ENCODE measurements at regions not wholly inside any gene's neighbourhood (a gene's known extent, or its start where the extent isn't known, plus 50 kb on each side); places are given as distances from the start of the nearest gene placed in this dataset.

DNA sequence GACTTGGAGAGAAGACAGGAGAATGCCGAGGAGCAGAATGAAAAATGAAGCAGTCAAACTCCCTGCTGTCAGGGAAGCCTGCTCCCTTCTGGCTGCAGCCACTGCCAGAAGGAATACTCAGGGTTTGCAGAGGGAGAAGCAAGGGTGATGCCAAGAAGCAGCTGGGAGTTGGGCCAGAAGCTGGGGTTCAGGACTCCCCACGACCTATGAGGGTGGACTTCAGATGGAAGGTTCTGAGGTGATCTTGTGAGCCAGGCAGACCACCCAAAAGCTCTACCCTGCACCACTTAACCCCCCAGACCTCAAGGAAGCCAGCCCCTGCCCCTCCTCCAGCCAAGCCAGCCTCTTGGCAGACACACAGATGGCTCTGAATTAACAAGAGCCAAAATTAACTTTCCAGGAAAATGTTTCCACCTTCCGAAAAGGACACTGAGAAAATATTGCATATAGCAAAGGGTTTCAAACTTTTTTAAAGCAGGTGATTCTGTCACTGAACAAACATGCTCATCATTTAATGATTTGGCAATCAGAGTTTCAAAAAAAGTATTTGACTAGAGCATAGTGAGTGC, 126.0 kb upstream of the ERCC4 start:
- TF ChIP-seq, protein P1, sequence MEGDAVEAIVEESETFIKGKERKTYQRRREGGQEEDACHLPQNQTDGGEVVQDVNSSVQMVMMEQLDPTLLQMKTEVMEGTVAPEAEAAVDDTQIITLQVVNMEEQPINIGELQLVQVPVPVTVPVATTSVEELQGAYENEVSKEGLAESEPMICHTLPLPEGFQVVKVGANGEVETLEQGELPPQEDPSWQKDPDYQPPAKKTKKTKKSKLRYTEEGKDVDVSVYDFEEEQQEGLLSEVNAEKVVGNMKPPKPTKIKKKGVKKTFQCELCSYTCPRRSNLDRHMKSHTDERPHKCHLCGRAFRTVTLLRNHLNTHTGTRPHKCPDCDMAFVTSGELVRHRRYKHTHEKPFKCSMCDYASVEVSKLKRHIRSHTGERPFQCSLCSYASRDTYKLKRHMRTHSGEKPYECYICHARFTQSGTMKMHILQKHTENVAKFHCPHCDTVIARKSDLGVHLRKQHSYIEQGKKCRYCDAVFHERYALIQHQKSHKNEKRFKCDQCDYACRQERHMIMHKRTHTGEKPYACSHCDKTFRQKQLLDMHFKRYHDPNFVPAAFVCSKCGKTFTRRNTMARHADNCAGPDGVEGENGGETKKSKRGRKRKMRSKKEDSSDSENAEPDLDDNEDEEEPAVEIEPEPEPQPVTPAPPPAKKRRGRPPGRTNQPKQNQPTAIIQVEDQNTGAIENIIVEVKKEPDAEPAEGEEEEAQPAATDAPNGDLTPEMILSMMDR (IDR thresholded peaks at IDR 0.05; ENCODE audit: extremely low read depth, insufficient read depth, missing control alignments): no peak
- in situ Hi-C loops (cut with MboI; ENCODE audit: low pct_unique_long_range_greater_than_20kb, low sequenced_read_pairs, unreplicated experiment): no loop called here
- DNase-seq (ENCODE audit: low spot score): no peak

DNA sequence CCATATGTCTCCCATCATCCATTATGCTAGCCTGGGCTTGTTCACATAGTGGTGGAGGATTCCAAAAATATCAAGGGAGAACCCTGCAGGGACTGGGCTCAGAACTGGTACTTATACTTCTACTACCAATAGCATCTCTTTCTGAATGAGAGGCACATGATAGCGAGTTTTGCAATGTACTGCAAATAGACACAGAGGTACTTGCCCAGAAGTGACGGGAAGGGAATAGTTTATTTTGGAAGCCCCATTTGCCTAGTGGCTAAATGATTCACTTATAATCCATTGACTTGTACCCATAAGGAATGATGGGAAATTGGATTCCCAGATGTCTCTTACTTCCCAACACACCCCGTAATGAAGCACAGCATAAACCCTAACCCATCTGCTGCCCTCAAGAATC, 124.8 kb upstream of the ERCC4 start:
- DNase-seq (ENCODE audit: low spot score): no peak
- in situ Hi-C loops (cut with MboI; ENCODE audit: low pct_unique_long_range_greater_than_20kb, low sequenced_read_pairs, unreplicated experiment): no loop called here
- TF ChIP-seq, protein P1 (IDR thresholded peaks at IDR 0.05; ENCODE audit: extremely low read depth, insufficient read depth, missing control alignments): no peak

DNA sequence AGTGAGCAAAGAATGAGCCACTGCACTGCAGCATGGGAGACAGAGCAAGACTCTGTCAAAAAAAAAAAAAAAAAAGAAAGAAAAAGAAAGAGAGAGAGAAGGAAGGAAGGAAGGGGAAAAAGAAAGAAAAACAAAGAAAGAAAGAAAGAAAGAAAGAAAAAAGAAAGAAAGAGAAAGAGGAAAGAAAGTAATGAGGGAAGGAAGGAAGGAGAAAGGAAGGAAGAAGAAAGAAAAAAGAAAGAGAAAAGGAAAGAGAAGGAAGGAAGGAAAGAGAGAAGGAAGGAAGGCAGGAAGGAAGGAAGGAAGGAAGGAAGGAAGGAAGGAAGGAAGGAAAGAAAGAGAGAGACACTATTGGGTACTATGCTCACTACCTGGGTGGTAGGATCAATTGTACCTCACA, 122.2 kb upstream of the ERCC4 start:
- no peak for DNase-seq (ENCODE audit: low spot score)
- TF ChIP-seq, protein P1 (IDR thresholded peaks at IDR 0.05; ENCODE audit: extremely low read depth, insufficient read depth, missing control alignments): no peak
- in situ Hi-C loops (cut with MboI; ENCODE audit: low pct_unique_long_range_greater_than_20kb, low sequenced_read_pairs, unreplicated experiment): no loop called here

DNA sequence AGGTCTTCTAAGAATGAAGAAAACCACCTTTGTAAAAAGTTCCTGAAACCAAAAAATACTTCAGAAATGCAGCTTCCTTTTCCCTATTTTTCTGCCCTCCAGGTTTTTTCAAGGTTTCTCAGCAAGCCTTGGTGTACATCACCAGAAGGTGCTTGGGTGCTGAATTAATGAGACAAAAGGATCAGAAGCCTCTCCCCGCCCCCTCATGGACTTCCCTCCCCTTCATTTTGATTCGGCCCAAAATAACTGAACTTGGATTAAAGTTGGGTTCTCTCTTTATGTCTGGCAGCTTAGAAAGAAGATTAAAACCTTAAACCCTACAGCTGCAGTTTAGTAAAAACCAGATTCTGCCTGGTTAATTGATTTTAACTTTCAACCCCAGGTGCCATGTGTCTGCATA, 121.7 kb upstream of the ERCC4 start:
- no peak for DNase-seq (ENCODE audit: low spot score)
- TF ChIP-seq, protein P1 (IDR thresholded peaks at IDR 0.05; ENCODE audit: extremely low read depth, insufficient read depth, missing control alignments): no peak
- in situ Hi-C loops (cut with MboI; ENCODE audit: low pct_unique_long_range_greater_than_20kb, low sequenced_read_pairs, unreplicated experiment): no loop called here

DNA sequence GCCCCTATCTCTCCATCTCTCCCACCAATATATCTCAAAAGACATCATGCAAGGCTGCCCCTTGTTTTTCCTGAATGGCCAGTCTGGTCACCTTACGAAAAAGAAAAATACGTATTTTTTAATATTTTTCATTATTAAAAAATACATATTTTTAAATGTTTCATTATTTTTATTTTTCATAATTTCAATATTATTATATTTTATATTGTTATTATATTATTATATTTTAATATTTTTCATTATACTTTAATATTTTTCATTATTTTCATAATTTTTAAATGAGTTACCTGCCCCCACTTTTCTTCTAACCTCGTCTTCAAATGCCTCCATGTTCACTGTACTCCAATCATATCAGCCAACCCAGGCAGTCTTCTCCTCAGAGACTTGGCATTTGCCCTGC, 116.0 kb upstream of the ERCC4 start:
- DNase-seq (ENCODE audit: low spot score): no peak
- in situ Hi-C loops (cut with MboI; ENCODE audit: low pct_unique_long_range_greater_than_20kb, low sequenced_read_pairs, unreplicated experiment): no loop called here
- TF ChIP-seq, protein P1 (IDR thresholded peaks at IDR 0.05; ENCODE audit: extremely low read depth, insufficient read depth, missing control alignments): no peak

DNA sequence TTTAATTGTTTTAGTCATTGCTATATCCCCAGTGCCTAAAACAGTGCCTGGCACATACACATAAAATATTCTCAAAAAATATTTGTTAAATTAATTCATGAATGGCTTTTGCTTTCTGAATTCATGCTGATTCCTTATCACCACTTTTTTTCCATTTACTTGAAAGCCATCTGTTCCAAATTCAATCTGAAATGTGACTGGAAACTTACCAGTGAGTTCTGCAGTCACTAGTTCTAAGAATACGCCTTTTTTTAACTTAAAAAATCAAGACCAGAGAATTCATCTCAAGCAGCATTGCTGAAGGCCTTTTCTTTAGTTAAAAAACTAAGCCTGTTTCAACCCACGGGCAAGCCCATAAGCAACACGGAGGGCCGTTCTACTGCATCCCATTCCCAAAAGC, 114.0 kb upstream of the ERCC4 start:
- TF ChIP-seq, protein P1 (IDR thresholded peaks at IDR 0.05; ENCODE audit: extremely low read depth, insufficient read depth, missing control alignments): no peak
- DNase-seq (ENCODE audit: low spot score): no peak
- in situ Hi-C loops (cut with MboI; ENCODE audit: low pct_unique_long_range_greater_than_20kb, low sequenced_read_pairs, unreplicated experiment): no loop called here

DNA sequence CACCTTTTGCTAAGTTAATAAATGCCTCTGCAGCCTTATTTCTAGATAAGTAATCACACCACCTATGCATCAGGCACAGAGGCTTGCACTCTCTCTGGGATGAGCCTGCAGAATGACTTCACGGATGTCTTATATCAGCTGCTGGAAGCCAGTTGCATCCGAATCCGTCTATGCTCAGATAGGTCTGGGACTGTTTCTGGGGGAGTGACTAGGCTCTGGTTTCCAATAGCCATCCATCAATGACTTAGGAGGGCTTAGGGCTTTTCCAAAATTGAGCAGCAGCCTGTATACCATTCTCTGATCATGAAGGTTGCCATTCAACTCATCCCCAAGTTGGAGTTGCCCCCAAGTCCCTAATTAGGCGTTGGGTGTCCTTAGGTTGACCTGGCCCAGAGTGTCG, 113.3 kb upstream of the ERCC4 start:
- TF ChIP-seq, protein P1 (IDR thresholded peaks at IDR 0.05; ENCODE audit: extremely low read depth, insufficient read depth, missing control alignments): no peak
- in situ Hi-C loops (cut with MboI; ENCODE audit: low pct_unique_long_range_greater_than_20kb, low sequenced_read_pairs, unreplicated experiment): no loop called here
- no peak for DNase-seq (ENCODE audit: low spot score)
